PC-9 (cell line): ENCODE measurements at regions not wholly inside any gene's neighbourhood (a gene's known extent, or its start where the extent isn't known, plus 50 kb on each side); places are given as distances from the start of the nearest gene placed in this dataset.

Source experiments
- BruUV-seq: library from RNA; stranded (reverse); fragments of 400-500 nt; replicated peaks from 2 replicates; lab custom pipeline; 2021; lab: Mats Ljungman, UMichigan
- CTCF ChIA-PET: fragments of 300-600 bp; sonication (Branson Sonifier 250); formaldehyde crosslinking; loops from one replicate; lab custom pipeline; 2022; ENCODE audit warnings: antibody characterized with exemption; lab: Charles Lee
- POLR2A ChIA-PET: fragments of 300-600 bp; sonication (Branson Sonifier 250); formaldehyde crosslinking; loops from one replicate; lab custom pipeline; 2022; ENCODE audit warnings: antibody characterized with exemption; ENCODE audit not compliant: unreplicated experiment; lab: Charles Lee
- DNase-seq, 2 experiments: peaks; one replicate each; pipeline versions ENCODE4 v3.0.0 to v3.0.0-alpha.2; 2015 to 2022; ENCODE audit warnings: mixed read lengths in 1 of 2
- H2AFZ ChIP-seq: fragments of 200-600 bp; sonication (generic); 2 replicates; pipeline ENCODE4 v1.8.1; 2017; ENCODE audit warnings: antibody characterized with exemption
- H3F3A ChIP-seq: fragments of 200-600 bp; sonication (generic); 2 replicates; pipeline ENCODE4 v1.8.1; 2017; ENCODE audit warnings: antibody characterized with exemption, mild to moderate bottlenecking, low read depth; ENCODE audit not compliant: insufficient read depth
- H3K27ac ChIP-seq: fragments of 200-600 bp; sonication (generic); 2 replicates; pipeline ENCODE4 v1.6.1; 2016; ENCODE audit warnings: mixed run types
- H3K27me3 ChIP-seq: fragments of 200-600 bp; sonication (generic); 2 replicates; pipeline ENCODE4 v1.6.1; 2016; ENCODE audit warnings: low read depth, mixed run types; ENCODE audit not compliant: insufficient read depth
- H3K36me3 ChIP-seq: fragments of 200-600 bp; sonication (generic); 2 replicates; pipeline ENCODE4 v1.6.1; 2016; ENCODE audit warnings: low read depth, mixed run types
- H3K4me1 ChIP-seq: fragments of 200-600 bp; sonication (generic); replicated peaks from 2 replicates; pipeline ENCODE4 v1.6.1; 2016; ENCODE audit warnings: mixed run types; ENCODE audit not compliant: insufficient read depth
- H3K4me2 ChIP-seq: fragments of 200-600 bp; sonication (generic); 2 replicates; pipeline ENCODE4 v1.6.1; 2017; ENCODE audit warnings: mixed run types
- H3K4me3 ChIP-seq: fragments of 200-600 bp; sonication (generic); 2 replicates; pipeline ENCODE4 v1.6.1; 2016; ENCODE audit warnings: mixed run types
- H3K79me2 ChIP-seq: fragments of 200-600 bp; sonication (generic); 2 replicates; pipeline ENCODE4 v1.6.1; 2017; ENCODE audit warnings: low read depth, mixed run types
- H3K9me2 ChIP-seq: fragments of 200-600 bp; sonication (generic); 2 replicates; pipeline ENCODE4 v1.8.1; 2017; ENCODE audit warnings: mild to moderate bottlenecking; ENCODE audit not compliant: insufficient read depth
- H3K9me3 ChIP-seq: fragments of 200-600 bp; sonication (generic); 2 replicates; pipeline ENCODE4 v1.8.1; 2016; ENCODE audit warnings: low read depth; ENCODE audit not compliant: insufficient read depth
- H4K20me1 ChIP-seq: fragments of 200-600 bp; sonication (generic); 2 replicates; pipeline ENCODE4 v1.8.1; 2017; ENCODE audit not compliant: insufficient read depth
- CTCF ChIP-seq: fragments of 200-600 bp; sonication (generic); conservative IDR thresholded peaks from 2 replicates; pipeline ENCODE4 v1.6.1; 2017; ENCODE audit warnings: mixed run types, antibody characterized with exemption, mild to moderate bottlenecking, moderate library complexity
- EZH2 ChIP-seq: fragments of 200-600 bp; sonication (generic); IDR thresholded peaks from 2 replicates; pipeline ENCODE4 v1.8.0; 2017; ENCODE audit warnings: antibody characterized with exemption, low read depth
- intact Hi-C: fragments of 100-400 bp; cut with micrococcal nuclease; formaldehyde crosslinking; loops from one replicate; pipeline ENCODE4 v1.10.0; 2022; ENCODE audit not compliant: unreplicated experiment

DNA sequence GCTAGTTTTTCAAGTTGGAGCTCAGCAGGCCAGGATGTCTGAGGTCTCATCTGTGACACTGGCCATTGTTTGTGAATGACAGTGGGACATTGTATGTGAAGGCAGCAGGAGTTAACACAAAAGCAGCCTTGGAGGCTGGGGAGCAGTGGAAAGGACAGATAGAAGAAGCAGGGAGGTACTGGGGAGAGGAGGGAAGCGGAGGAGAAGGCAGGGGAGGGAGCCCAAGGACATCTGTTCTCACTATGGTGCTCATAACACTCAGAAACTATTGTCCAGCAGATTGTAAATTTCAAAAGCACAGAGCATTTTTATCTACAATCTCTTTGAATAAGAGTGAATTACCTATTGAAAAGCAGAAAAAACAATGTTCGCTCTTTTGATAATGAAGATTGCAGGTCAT is 253.6 kb upstream of the DIPK2B start:
- TF ChIP-seq EZH2 (no peak), CTCF (no peak)
- no peak overlapping the region for H2AFZ ChIP-seq
- H3K79me2 ChIP-seq = no peaks in the 10 kb centered on the region
- no peak overlapping the region for H3K4me3 ChIP-seq
- H3K4me2 ChIP-seq = no peak overlapping the region
- no peaks in the 10 kb centered on the region for H3K27me3 ChIP-seq
- no peaks in the 10 kb centered on the region for H3K9me2 ChIP-seq
- H3K27ac ChIP-seq = no peak overlapping the region
- no TSS peak for BruUV-seq
- no peaks in the 10 kb centered on the region; the same call in 1 of the 2 replicates for H3K4me1 ChIP-seq
- H4K20me1 ChIP-seq = no peaks in the 10 kb centered on the region
- H3K9me3 ChIP-seq = no peaks in the 10 kb centered on the region
- intact Hi-C loops = no loop called here
- ChIA-PET CTCF (no interaction called here), POLR2A (no interaction called here)
- DNase-seq = no peak
- H3K36me3 ChIP-seq = no peaks in the 10 kb centered on the region
- H3F3A ChIP-seq = no peaks in the 10 kb centered on the region

GRCh38 chrX:45449982-45450381 is 249.3 kb upstream of the DIPK2B start:
- Histone ChIP-seq H3K27ac (peak overlapping the region; percentile 47), H3K79me2 (no peaks in the 10 kb centered on the region), H3K4me3 (no peak overlapping the region), H4K20me1 (no peaks in the 10 kb centered on the region), H3F3A (no peaks in the 10 kb centered on the region), H3K4me1 (no peaks in the 10 kb centered on the region; the same call in 1 of the 2 replicates), H3K9me3 (no peaks in the 10 kb centered on the region), H2AFZ (no peak overlapping the region), H3K36me3 (no peaks in the 10 kb centered on the region), H3K27me3 (no peaks in the 10 kb centered on the region), H3K9me2 (no peaks in the 10 kb centered on the region), H3K4me2 (no peak overlapping the region)
- TF ChIP-seq EZH2 (no peak), CTCF (no peak)
- POLR2A ChIA-PET = no interaction called here
- intact Hi-C loops = no loop called here
- no TSS peak for BruUV-seq
- DNase-seq = peak; percentile 7 to 80
- CTCF ChIA-PET = no interaction called here

GRCh38 chrX:45447995-45448394 is 247.3 kb upstream of the DIPK2B start:
- Histone ChIP-seq H3K4me2 (no peak overlapping the region), H3K4me1 (no peaks in the 10 kb centered on the region; the same call in 1 of the 2 replicates), H3K4me3 (no peak overlapping the region), H3K27me3 (no peaks in the 10 kb centered on the region), H3F3A (no peaks in the 10 kb centered on the region), H4K20me1 (no peaks in the 10 kb centered on the region), H3K36me3 (no peaks in the 10 kb centered on the region), H3K79me2 (no peaks in the 10 kb centered on the region), H3K9me2 (no peaks in the 10 kb centered on the region), H2AFZ (no peak overlapping the region), H3K27ac (no peak overlapping the region), H3K9me3 (no peaks in the 10 kb centered on the region)
- intact Hi-C loops = no loop called here
- ChIA-PET POLR2A (no interaction called here), CTCF (no interaction called here)
- no peak for DNase-seq
- no peak for TF ChIP-seq EZH2
- BruUV-seq = no TSS peak

DNA sequence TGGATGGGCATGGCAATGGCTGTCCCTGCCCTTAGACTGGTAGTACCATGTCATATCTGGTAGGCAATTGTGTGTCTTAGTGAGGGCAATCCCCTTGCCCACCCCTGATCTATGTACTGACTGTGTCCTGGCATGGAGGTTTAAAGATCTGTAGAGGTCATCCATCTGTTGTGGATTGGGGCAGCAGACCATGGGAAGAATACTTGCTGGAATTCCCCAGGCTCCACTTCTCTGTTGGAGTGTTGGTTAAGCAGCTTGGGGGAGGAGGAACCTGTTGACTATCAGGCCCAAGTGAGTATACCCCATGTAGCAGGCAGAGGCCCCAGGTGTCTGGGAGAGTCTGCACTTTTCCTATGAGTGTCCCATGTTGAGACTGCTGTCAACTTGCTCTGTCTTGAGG is 246.7 kb upstream of the DIPK2B start:
- Histone ChIP-seq H3K4me2 (no peak overlapping the region), H4K20me1 (no peaks in the 10 kb centered on the region), H3K27ac (no peak overlapping the region), H3K4me3 (no peak overlapping the region), H3K27me3 (no peaks in the 10 kb centered on the region), H2AFZ (no peak overlapping the region), H3K4me1 (no peaks in the 10 kb centered on the region; the same call in 1 of the 2 replicates), H3F3A (no peaks in the 10 kb centered on the region), H3K9me2 (no peaks in the 10 kb centered on the region), H3K36me3 (no peaks in the 10 kb centered on the region), H3K79me2 (no peaks in the 10 kb centered on the region), H3K9me3 (no peaks in the 10 kb centered on the region)
- intact Hi-C loops = no loop called here
- ChIA-PET POLR2A (no interaction called here), CTCF (no interaction called here)
- BruUV-seq = no TSS peak
- no peak for DNase-seq
- no peak for TF ChIP-seq EZH2
- no peak for TF ChIP-seq CTCF
